ENCODE measurements at regions not wholly inside any gene's neighbourhood (a gene's known extent, or its start where the extent isn't known, plus 50 kb on each side); places are given as distances from the start of the nearest gene placed in this dataset.

DNA sequence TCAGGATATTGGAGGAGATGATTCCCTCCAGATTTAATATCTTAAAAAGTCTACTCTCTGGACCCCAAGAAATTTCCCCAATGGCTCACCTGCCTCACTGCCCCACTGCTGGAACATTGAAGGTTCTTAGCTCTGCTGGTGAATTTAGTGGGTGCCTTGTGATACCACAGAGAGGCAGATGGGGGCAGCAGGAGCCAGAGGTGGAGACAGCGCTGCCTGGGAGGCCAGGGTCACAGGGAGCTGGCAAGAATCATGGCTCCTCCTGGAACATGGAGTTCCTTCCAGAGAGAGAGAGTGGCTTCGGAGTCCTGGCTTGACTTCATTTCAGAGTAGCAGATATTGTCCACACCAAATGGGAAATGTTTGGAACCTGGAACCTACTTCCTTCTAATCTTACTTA, 263.5 kb upstream of the CFAP20DC start:
- no peak overlapping the region for H3K9ac ChIP-seq (ENCODE audit: low read depth, low read length)
- no peak overlapping the region for H3K4me3 ChIP-seq (ENCODE audit: low read depth, low read length)
- no peaks in the 10 kb centered on the region for H3K9me3 ChIP-seq (ENCODE audit: control insufficient read depth, insufficient read depth, low read length)
- H3K4me1 ChIP-seq (ENCODE audit: control insufficient read depth, insufficient read depth, low read length), result no peaks in the 10 kb centered on the region
- no peaks in the 10 kb centered on the region for H3K36me3 ChIP-seq (ENCODE audit: control insufficient read depth, insufficient read depth, low read length)
- H3K27ac ChIP-seq (ENCODE audit: low read depth, low read length), result no peak overlapping the region
- H3K27me3 ChIP-seq (ENCODE audit: control insufficient read depth, insufficient read depth, low read length), result no peaks in the 10 kb centered on the region

- no peaks in the 10 kb centered on the region for H3K36me3 ChIP-seq (ENCODE audit: control insufficient read depth, insufficient read depth, low read length)
- no peaks in the 10 kb centered on the region for H3K27me3 ChIP-seq (ENCODE audit: control insufficient read depth, insufficient read depth, low read length)
- H3K9me3 ChIP-seq (ENCODE audit: control insufficient read depth, insufficient read depth, low read length), result no peaks in the 10 kb centered on the region
- no peak overlapping the region for H3K4me3 ChIP-seq (ENCODE audit: low read depth, low read length)
- no peaks in the 10 kb centered on the region for H3K4me1 ChIP-seq (ENCODE audit: control insufficient read depth, insufficient read depth, low read length)
- no peak overlapping the region for H3K9ac ChIP-seq (ENCODE audit: low read depth, low read length)
- no peak overlapping the region for H3K27ac ChIP-seq (ENCODE audit: low read depth, low read length)
Observed at GRCh38 chr3:59311231-59311630, 261.4 kb upstream of the CFAP20DC start.

DNA sequence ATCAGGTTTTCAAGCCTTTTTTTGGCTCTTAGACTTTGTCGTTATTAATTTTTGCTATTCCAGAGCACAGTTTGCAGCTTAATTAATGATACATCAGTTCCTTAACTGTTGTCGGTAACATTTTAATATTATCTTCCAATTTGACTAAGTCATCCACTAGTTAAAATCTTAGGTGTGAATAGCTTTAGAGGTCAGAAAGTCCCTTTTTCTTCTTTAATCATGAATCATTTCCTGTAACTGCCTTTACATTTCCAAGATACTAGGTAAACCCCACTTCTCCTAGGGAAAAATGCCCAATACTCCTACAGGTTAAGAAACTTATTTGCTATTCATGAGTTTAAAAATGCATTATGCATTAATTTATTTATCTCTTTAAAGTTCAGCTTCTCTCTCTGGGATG, 260.9 kb upstream of the CFAP20DC start:
- no peak overlapping the region for H3K9ac ChIP-seq (ENCODE audit: low read depth, low read length)
- H3K27ac ChIP-seq (ENCODE audit: low read depth, low read length), result no peak overlapping the region
- H3K9me3 ChIP-seq (ENCODE audit: control insufficient read depth, insufficient read depth, low read length), result no peaks in the 10 kb centered on the region
- no peaks in the 10 kb centered on the region for H3K27me3 ChIP-seq (ENCODE audit: control insufficient read depth, insufficient read depth, low read length)
- no peaks in the 10 kb centered on the region for H3K4me1 ChIP-seq (ENCODE audit: control insufficient read depth, insufficient read depth, low read length)
- H3K4me3 ChIP-seq (ENCODE audit: low read depth, low read length), result no peak overlapping the region
- H3K36me3 ChIP-seq (ENCODE audit: control insufficient read depth, insufficient read depth, low read length), result no peaks in the 10 kb centered on the region

GRCh38 chr3:59308684-59309083, 258.9 kb upstream of the CFAP20DC start:
- H3K27me3 ChIP-seq (ENCODE audit: control insufficient read depth, insufficient read depth, low read length), result no peaks in the 10 kb centered on the region
- H3K27ac ChIP-seq (ENCODE audit: low read depth, low read length), result no peak overlapping the region
- no peak overlapping the region for H3K9ac ChIP-seq (ENCODE audit: low read depth, low read length)
- H3K36me3 ChIP-seq (ENCODE audit: control insufficient read depth, insufficient read depth, low read length), result no peaks in the 10 kb centered on the region
- H3K4me3 ChIP-seq (ENCODE audit: low read depth, low read length), result no peak overlapping the region
- H3K9me3 ChIP-seq (ENCODE audit: control insufficient read depth, insufficient read depth, low read length), result no peaks in the 10 kb centered on the region
- H3K4me1 ChIP-seq (ENCODE audit: control insufficient read depth, insufficient read depth, low read length), result no peaks in the 10 kb centered on the region

DNA sequence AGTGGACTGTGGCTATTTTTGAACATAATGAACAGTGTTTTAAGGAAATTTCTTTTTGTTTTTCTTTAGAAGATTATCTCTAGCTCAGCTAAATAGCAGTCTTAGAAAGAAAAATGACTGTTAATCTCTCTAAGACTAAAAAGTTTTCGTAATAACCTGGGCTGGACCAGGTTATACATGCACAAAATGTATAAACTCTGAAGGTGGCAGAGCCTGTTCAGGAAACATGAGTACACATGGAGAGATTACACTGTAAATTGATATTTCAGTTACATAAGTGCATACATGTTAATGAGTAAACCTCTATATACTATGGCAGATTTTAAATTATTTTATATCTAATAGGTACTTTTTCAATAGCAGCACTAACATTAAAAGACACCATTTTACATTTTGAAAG, 258.2 kb upstream of the CFAP20DC start:
- Histone ChIP-seq H3K27ac (ENCODE audit: low read depth, low read length) (no peak overlapping the region), H3K9ac (ENCODE audit: low read depth, low read length) (no peak overlapping the region), H3K9me3 (ENCODE audit: control insufficient read depth, insufficient read depth, low read length) (no peaks in the 10 kb centered on the region), H3K4me1 (ENCODE audit: control insufficient read depth, insufficient read depth, low read length) (no peaks in the 10 kb centered on the region), H3K4me3 (ENCODE audit: low read depth, low read length) (no peak overlapping the region), H3K27me3 (ENCODE audit: control insufficient read depth, insufficient read depth, low read length) (no peaks in the 10 kb centered on the region), H3K36me3 (ENCODE audit: control insufficient read depth, insufficient read depth, low read length) (no peaks in the 10 kb centered on the region)

- H3K4me1 ChIP-seq (ENCODE audit: control insufficient read depth, insufficient read depth, low read length), result no peaks in the 10 kb centered on the region
Observed at GRCh38 chr3:59306436-59306835, 256.6 kb upstream of the CFAP20DC start.

DNA sequence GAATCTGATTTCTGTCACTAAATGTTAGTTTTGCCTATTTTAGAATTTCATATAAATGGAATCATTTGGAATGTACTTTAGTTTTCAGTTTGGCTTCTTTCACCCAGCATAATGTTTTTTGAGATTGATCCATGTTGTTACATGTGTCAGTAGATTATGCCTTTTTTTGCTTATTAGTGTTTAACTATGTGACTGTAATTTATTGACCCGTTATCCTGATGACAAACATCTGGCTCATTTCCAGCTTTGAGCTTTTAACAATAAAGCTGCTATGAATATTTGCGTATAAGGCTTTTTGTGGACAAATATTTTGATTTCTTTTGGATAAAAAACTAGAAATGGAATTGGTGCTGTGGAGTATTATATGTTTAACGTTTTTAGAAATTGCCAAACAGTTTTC, 254.5 kb upstream of the CFAP20DC start:
- H3K9me3 ChIP-seq (ENCODE audit: control insufficient read depth, insufficient read depth, low read length), result no peaks in the 10 kb centered on the region
- no peak overlapping the region for H3K4me3 ChIP-seq (ENCODE audit: low read depth, low read length)
- no peaks in the 10 kb centered on the region for H3K27me3 ChIP-seq (ENCODE audit: control insufficient read depth, insufficient read depth, low read length)
- H3K4me1 ChIP-seq (ENCODE audit: control insufficient read depth, insufficient read depth, low read length), result no peaks in the 10 kb centered on the region
- no peak overlapping the region for H3K9ac ChIP-seq (ENCODE audit: low read depth, low read length)
- H3K27ac ChIP-seq (ENCODE audit: low read depth, low read length), result no peak overlapping the region
- H3K36me3 ChIP-seq (ENCODE audit: control insufficient read depth, insufficient read depth, low read length), result no peaks in the 10 kb centered on the region

More at GRCh38 chr3:59306436-59306835, 256.6 kb upstream of the CFAP20DC start:
- no peaks in the 10 kb centered on the region for H3K27me3 ChIP-seq (ENCODE audit: control insufficient read depth, insufficient read depth, low read length)
- H3K4me3 ChIP-seq (ENCODE audit: low read depth, low read length), result no peak overlapping the region
- no peaks in the 10 kb centered on the region for H3K36me3 ChIP-seq (ENCODE audit: control insufficient read depth, insufficient read depth, low read length)
- no peak overlapping the region for H3K9ac ChIP-seq (ENCODE audit: low read depth, low read length)
- no peaks in the 10 kb centered on the region for H3K9me3 ChIP-seq (ENCODE audit: control insufficient read depth, insufficient read depth, low read length)
- H3K27ac ChIP-seq (ENCODE audit: low read depth, low read length), result no peak overlapping the region

GRCh38 chr3:59303452-59303851, 253.6 kb upstream of the CFAP20DC start:
- no peaks in the 10 kb centered on the region for H3K27me3 ChIP-seq (ENCODE audit: control insufficient read depth, insufficient read depth, low read length)

DNA sequence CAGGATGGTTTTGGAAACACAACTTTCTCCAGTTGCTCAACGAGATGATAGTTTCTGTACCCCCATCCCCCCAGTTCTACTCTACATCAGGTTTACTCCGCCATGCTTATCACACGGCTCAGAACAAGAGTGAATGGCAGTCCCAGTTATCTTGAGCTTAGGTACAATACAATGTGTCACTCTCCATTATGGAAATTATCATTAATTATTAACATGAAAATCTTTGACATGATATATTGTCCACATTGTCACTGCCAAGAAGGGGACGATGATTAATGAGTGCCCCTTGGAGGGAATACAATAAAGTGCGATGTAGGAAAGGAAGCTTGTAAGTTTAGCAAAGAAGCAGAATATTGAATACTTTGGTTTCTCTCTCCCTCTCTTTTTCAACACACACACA, 252.6 kb upstream of the CFAP20DC start:
- Histone ChIP-seq H3K4me1 (ENCODE audit: control insufficient read depth, insufficient read depth, low read length) (no peaks in the 10 kb centered on the region), H3K27me3 (ENCODE audit: control insufficient read depth, insufficient read depth, low read length) (no peaks in the 10 kb centered on the region), H3K9me3 (ENCODE audit: control insufficient read depth, insufficient read depth, low read length) (no peaks in the 10 kb centered on the region; the same call in 1 of the 2 replicates), H3K4me3 (ENCODE audit: low read depth, low read length) (no peak overlapping the region), H3K9ac (ENCODE audit: low read depth, low read length) (no peak overlapping the region), H3K27ac (ENCODE audit: low read depth, low read length) (no peak overlapping the region), H3K36me3 (ENCODE audit: control insufficient read depth, insufficient read depth, low read length) (no peaks in the 10 kb centered on the region)

More at GRCh38 chr3:59303452-59303851, 253.6 kb upstream of the CFAP20DC start:
- no peaks in the 10 kb centered on the region for H3K9me3 ChIP-seq (ENCODE audit: control insufficient read depth, insufficient read depth, low read length)
- H3K4me1 ChIP-seq (ENCODE audit: control insufficient read depth, insufficient read depth, low read length), result no peaks in the 10 kb centered on the region
- H3K27ac ChIP-seq (ENCODE audit: low read depth, low read length), result no peak overlapping the region
- H3K4me3 ChIP-seq (ENCODE audit: low read depth, low read length), result no peak overlapping the region
- H3K36me3 ChIP-seq (ENCODE audit: control insufficient read depth, insufficient read depth, low read length), result no peaks in the 10 kb centered on the region
- no peak overlapping the region for H3K9ac ChIP-seq (ENCODE audit: low read depth, low read length)

- Histone ChIP-seq H3K27me3 (ENCODE audit: control insufficient read depth, insufficient read depth, low read length) (no peaks in the 10 kb centered on the region), H3K9ac (ENCODE audit: low read depth, low read length) (no peak overlapping the region), H3K27ac (ENCODE audit: low read depth, low read length) (no peak overlapping the region), H3K4me1 (ENCODE audit: control insufficient read depth, insufficient read depth, low read length) (no peaks in the 10 kb centered on the region), H3K9me3 (ENCODE audit: control insufficient read depth, insufficient read depth, low read length) (peaks cover 3% of the 10 kb centered on the region; the same call in 1 of the 2 replicates), H3K36me3 (ENCODE audit: control insufficient read depth, insufficient read depth, low read length) (no peaks in the 10 kb centered on the region), H3K4me3 (ENCODE audit: low read depth, low read length) (no peak overlapping the region)
Observed at GRCh38 chr3:59300733-59301132, 250.9 kb upstream of the CFAP20DC start.

DNA sequence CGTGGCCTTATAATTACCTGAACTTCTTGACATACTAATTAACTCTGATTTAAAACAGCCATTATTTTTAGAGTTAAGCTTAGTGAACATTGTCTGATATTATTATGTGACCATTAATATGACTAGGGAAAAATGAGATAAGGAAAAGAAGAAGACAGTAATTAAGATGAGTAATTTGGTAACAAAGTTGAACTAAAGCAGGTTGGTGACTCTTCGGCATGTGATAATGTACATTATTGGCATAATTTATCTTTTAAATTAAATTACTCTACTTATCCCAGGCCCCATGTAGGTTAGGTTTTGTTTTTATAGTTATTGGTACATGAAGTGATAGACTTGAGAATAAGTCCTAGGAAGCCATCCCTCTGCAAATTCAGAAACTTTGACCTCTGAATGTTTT, 249.7 kb upstream of the CFAP20DC start:
- Histone ChIP-seq H3K36me3 (ENCODE audit: control insufficient read depth, insufficient read depth, low read length) (no peaks in the 10 kb centered on the region), H3K4me1 (ENCODE audit: control insufficient read depth, insufficient read depth, low read length) (no peaks in the 10 kb centered on the region), H3K27me3 (ENCODE audit: control insufficient read depth, insufficient read depth, low read length) (no peaks in the 10 kb centered on the region), H3K9me3 (ENCODE audit: control insufficient read depth, insufficient read depth, low read length) (peaks cover 7% of the 10 kb centered on the region; the same call in 1 of the 2 replicates), H3K9ac (ENCODE audit: low read depth, low read length) (no peak overlapping the region), H3K4me3 (ENCODE audit: low read depth, low read length) (no peak overlapping the region), H3K27ac (ENCODE audit: low read depth, low read length) (no peak overlapping the region)

GRCh38 chr3:59290358-59290757, 240.5 kb upstream of the CFAP20DC start:
- Histone ChIP-seq H3K4me1 (ENCODE audit: control insufficient read depth, insufficient read depth, low read length) (no peaks in the 10 kb centered on the region), H3K27me3 (ENCODE audit: control insufficient read depth, insufficient read depth, low read length) (no peaks in the 10 kb centered on the region), H3K36me3 (ENCODE audit: control insufficient read depth, insufficient read depth, low read length) (no peaks in the 10 kb centered on the region), H3K9me3 (ENCODE audit: control insufficient read depth, insufficient read depth, low read length) (peaks cover 18% of the 10 kb centered on the region), H3K9ac (ENCODE audit: low read depth, low read length) (no peak overlapping the region), H3K4me3 (ENCODE audit: low read depth, low read length) (no peak overlapping the region), H3K27ac (ENCODE audit: low read depth, low read length) (no peak overlapping the region)

Measured in HUES48 (cell line).